ENCODE measurements at regions not wholly inside any gene's neighbourhood (a gene's known extent, or its start where the extent isn't known, plus 50 kb on each side); places are given as distances from the start of the nearest gene placed in this dataset.

DNA sequence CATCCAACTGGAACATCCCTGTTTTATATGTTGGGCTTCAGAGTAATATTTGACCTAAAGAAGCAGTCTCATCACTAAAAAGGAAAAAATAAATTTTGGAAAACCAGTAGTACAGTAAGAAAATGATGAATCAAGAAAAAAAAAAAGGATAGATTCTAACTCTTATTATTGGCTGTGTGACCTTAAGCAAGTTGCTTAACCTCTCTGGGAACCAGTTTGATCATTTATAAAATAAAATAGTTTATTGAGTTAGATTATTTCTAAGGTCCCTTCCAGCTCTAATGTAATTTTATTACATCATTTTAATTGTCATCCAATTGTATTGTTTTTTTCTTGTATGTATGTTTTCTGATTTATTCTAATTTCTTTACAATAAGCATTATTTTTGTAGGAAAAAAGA, 127.0 kb downstream of the PRELID2 start:
- dilution Hi-C loops (cut with HindIII; ENCODE audit: low sequenced_read_pairs, unreplicated experiment) = no loop called here
- Histone ChIP-seq H4K20me1 (ENCODE audit: insufficient read depth, low read length) (no peaks in the 10 kb centered on the region), H3K4ac (ENCODE audit: low read depth, low read length) (no peak overlapping the region), H3K79me1 (ENCODE audit: low read depth in 1 of 2, low read length in 2 of 2) (no peaks in the 10 kb centered on the region), H3K14ac (replicated peaks; ENCODE audit: low read depth, low read length) (no peak overlapping the region), H2BK20ac (ENCODE audit: low read depth, low read length) (no peak overlapping the region), H3K9ac (ENCODE audit: low read depth, low read length) (no peak overlapping the region), H2AK5ac (ENCODE audit: low read depth, low read length) (no peak overlapping the region), H2AK9ac (replicated peaks; ENCODE audit: low read depth, low read length, poor library complexity) (no peak overlapping the region), H2BK15ac (ENCODE audit: low read depth, low read length) (no peak overlapping the region), H4K8ac (ENCODE audit: low read depth in 2 of 2, low read length in 2 of 2) (no peak overlapping the region), H3K56ac (ENCODE audit: extremely low read depth, insufficient read depth, low read length) (no peak overlapping the region), H3K23ac (ENCODE audit: low read depth, low read length) (no peak overlapping the region), H2AFZ (replicated peaks; ENCODE audit: low read length, poor library complexity) (no peak overlapping the region), H2BK5ac (ENCODE audit: low read depth, low read length, poor library complexity, severe bottlenecking) (no peak overlapping the region), H3K9me3 (ENCODE audit: control insufficient read depth, insufficient read depth, low read length) (no peaks in the 10 kb centered on the region), H3K4me1 (ENCODE audit: control insufficient read depth, insufficient read depth, low read length) (no peaks in the 10 kb centered on the region), H3K36me3 (ENCODE audit: control insufficient read depth, insufficient read depth, low read length) (no peaks in the 10 kb centered on the region), H3K4me3 (ENCODE audit: insufficient read depth, low read depth, low read length) (no peak overlapping the region), H2BK120ac (ENCODE audit: low read depth, low read length) (no peak overlapping the region), H3K27me3 (ENCODE audit: control insufficient read depth, insufficient read depth, low read length) (no peaks in the 10 kb centered on the region), H3K9me1 (ENCODE audit: insufficient read depth, low read length) (no peaks in the 10 kb centered on the region), H4K91ac (ENCODE audit: insufficient read depth, low read depth, low read length) (no peak overlapping the region), H3K4me2 (ENCODE audit: low read depth, low read length) (no peak overlapping the region), H3K18ac (ENCODE audit: low read depth, low read length) (no peak overlapping the region), H3K27ac (ENCODE audit: insufficient read depth, low read length) (no peak overlapping the region), H4K5ac (ENCODE audit: low read depth, low read length) (no peak overlapping the region)
- ChIA-PET CTCF (interaction anchor here (0.6 kb wide), 1 partner anchor 10 kb away, joined by 3 read pairs; no protein-coding TSS in a partner anchor), POLR2A (ENCODE audit: unreplicated experiment) (no interaction called here)
- BruUV-seq (replicated peaks) = no TSS peak
- no peak for DNase-seq
- in situ Hi-C loops (cut with MboI; ENCODE audit: low sequenced_read_pairs) = loop anchor here (25.0 kb wide), 1 partner anchor 1496 kb away; no protein-coding TSS in a partner anchor
- no peak for ATAC-seq (ENCODE audit: low read depth)
- no peak for TF ChIP-seq RCOR1 (IDR thresholded peaks at IDR 0.05; ENCODE audit: insufficient replicate concordance, low read length)
- TF ChIP-seq, protein P1, sequence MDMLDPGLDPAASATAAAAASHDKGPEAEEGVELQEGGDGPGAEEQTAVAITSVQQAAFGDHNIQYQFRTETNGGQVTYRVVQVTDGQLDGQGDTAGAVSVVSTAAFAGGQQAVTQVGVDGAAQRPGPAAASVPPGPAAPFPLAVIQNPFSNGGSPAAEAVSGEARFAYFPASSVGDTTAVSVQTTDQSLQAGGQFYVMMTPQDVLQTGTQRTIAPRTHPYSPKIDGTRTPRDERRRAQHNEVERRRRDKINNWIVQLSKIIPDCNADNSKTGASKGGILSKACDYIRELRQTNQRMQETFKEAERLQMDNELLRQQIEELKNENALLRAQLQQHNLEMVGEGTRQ (IDR thresholded peaks at IDR 0.05; ENCODE audit: low read depth, low read length) = no peak
- no peak for TF ChIP-seq RFX5 (IDR thresholded peaks at IDR 0.05; ENCODE audit: low read depth, low read length)
- TF ChIP-seq BHLHE40 (IDR thresholded peaks at IDR 0.05; ENCODE audit: low read depth, low read length) = no peak
- TF ChIP-seq SMC3 (IDR thresholded peaks at IDR 0.05; ENCODE audit: low read depth, low read length) = no peak
- TF ChIP-seq, protein P2, sequence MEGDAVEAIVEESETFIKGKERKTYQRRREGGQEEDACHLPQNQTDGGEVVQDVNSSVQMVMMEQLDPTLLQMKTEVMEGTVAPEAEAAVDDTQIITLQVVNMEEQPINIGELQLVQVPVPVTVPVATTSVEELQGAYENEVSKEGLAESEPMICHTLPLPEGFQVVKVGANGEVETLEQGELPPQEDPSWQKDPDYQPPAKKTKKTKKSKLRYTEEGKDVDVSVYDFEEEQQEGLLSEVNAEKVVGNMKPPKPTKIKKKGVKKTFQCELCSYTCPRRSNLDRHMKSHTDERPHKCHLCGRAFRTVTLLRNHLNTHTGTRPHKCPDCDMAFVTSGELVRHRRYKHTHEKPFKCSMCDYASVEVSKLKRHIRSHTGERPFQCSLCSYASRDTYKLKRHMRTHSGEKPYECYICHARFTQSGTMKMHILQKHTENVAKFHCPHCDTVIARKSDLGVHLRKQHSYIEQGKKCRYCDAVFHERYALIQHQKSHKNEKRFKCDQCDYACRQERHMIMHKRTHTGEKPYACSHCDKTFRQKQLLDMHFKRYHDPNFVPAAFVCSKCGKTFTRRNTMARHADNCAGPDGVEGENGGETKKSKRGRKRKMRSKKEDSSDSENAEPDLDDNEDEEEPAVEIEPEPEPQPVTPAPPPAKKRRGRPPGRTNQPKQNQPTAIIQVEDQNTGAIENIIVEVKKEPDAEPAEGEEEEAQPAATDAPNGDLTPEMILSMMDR (conservative IDR thresholded peaks at IDR 0.05; ENCODE audit: low read depth, low read length) = no peak
- no peak for TF ChIP-seq RAD21 (IDR thresholded peaks at IDR 0.05; ENCODE audit: low read length)
- intact Hi-C loops (cut with micrococcal nuclease) = no loop called here

Data from IMR-90 (cell line).